Amygdala (tissue), 56 donors: ENCODE measurements at regions not wholly inside any gene's neighbourhood (a gene's known extent, or its start where the extent isn't known, plus 50 kb on each side); places are given as distances from the start of the nearest gene placed in this dataset.

Experiments
- DNase-seq, 56 donors: peaks; one replicate each; lab custom pipeline; 2025; lab: John Stamatoyannopoulos, UW

- no peak for DNase-seq
Measured at GRCh38 chr14:76305268-76305826, 70.6 kb upstream of the ESRRB start.

DNA sequence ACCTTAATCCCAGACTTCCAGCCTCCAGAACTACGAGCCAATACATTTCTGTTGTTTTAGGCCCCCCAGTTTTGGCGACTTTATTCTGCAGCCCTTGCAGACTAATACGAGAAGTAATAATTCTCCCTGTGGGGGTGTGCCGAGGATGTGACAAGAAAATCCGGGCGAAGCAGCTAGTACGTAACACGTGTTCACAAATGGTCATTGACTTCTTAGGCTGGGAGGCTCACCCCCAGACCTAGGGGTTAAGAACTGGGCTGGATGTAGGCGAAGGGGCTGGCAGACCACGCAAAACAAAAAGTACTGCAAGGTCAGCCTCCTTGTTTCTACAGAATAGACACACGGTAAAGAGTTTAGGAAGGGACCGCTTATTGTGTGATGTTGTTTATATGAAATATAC, 69.8 kb upstream of the ESRRB start:
- DNase-seq: no peak

GRCh38 chr14:76307786-76308780, 67.9 kb upstream of the ESRRB start:
- no peak for DNase-seq

GRCh38 chr14:76309572-76310162, 66.3 kb upstream of the ESRRB start:
- no peak for DNase-seq

GRCh38 chr14:76311079-76311758, 64.7 kb upstream of the ESRRB start:
- DNase-seq: no peak

- DNase-seq: no peak
Measured at GRCh38 chr14:76312821-76313220, 63.1 kb upstream of the ESRRB start.

GRCh38 chr14:76313303-76313702, 62.6 kb upstream of the ESRRB start:
- DNase-seq: no peak

DNA sequence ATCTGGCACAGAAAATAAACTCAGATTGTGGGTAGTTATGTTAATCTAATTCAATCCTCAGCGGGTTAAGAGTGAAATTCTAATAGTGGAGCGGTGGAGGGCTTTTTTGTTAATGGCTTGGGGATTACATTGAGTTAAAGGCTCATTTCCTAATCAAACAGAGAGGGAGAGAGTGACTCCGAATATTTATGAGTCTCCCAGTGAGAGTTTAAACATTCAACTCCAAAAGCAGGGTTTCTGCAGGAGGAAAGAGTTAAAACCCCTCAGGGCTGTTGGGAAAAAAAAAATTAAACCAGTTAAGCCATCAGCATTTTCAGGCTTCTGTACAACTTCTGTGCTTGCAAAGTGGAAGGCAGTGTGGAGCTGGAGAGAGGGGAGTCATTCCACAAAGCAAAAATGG, 62.1 kb upstream of the ESRRB start:
- DNase-seq: no peak

DNA sequence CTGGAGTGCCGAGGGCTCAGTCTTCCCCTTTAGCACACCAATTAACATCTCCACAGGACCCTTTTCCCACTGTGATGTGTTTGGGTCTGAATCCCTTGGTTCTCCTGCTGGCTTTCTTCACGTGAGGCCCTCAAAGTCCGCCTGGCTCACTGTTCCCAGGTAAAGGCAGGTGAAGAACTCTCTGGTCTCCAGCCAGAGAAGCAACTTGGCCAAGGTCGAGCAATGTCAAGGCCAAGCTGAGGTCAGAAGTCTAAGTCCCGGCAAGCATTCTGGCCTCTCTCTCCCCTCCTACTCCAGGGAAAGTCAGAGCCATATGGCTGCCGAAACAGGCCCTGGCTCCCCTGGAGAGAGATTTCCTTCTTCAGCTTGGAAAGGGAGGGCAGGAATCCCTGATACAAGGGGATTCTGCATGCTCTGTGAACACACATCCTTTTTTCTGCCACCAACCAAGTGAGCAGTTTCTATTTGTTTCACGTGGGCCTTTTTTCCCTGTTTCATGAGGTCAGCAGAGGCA, 61.4 kb upstream of the ESRRB start:
- no peak for DNase-seq

DNA sequence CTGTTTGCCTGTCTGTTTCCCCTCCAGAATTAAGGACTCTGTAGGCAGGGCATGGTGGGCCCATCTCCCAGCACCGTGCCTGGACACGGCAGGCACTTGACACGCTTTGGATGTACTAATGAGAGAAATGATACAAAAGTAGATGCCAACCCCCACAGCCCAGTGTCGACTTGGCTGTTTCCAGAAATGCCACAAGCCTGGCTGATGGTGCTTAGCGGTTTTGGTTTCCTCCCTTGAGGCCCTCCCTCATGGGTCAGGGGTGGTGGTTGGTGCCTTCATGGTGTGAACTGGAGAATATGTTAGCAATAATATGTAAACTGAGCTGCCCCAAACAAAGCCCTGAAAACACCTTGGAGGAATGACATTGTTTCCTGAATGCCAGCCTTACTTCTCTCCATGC, 55.5 kb upstream of the ESRRB start:
- DNase-seq: no peak

DNA sequence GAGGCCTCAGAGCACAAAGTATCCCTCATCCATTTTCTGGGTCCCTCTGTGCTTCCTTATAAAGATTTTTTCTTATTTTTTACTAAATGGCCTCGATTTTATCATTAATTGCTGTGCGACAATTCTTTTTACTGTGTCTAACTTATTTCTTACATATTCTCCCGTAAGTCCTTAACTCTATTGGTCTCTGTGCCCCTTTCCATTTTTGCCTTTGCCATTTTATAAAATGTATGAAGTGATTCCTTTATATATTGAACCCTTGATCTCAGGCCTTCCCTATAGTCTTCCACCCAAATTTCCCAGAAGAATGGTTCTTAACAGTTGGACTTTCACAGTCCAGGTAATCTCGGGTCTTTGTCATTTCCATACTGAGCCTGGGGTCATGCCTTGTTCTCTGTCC, 55.0 kb upstream of the ESRRB start:
- DNase-seq: no peak

DNA sequence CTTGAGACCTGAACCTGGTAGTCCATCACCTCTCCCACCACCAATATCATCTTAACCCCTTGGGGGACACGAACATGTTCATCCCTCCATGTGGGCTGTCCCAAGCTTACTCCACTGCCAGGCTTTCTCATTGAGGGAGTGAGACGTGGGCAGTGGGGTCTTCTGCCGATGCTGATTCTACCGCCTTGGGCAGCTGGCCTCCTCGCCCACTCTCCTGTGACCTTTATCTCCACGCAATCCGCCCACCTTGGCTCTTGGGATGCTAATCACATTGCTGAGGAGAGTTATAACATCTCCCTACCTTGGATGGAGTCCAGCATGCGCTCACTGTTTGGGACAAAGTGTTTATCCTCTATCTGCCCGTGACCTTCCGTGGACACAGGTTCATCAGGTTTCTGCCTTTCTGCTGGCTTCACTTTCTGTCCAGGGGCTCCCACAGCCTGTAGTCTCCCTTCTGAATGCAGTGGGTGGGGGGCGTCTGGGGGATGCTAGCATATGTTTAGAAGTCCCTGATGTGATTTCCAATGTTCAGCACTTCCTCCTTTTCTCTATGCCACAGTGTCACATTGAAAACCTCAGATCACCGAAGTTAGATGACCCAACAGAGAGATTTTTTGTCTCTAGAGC, 53.2 kb upstream of the ESRRB start:
- DNase-seq: no peak

GRCh38 chr14:76323331-76324050, 52.4 kb upstream of the ESRRB start:
- no peak for DNase-seq

DNA sequence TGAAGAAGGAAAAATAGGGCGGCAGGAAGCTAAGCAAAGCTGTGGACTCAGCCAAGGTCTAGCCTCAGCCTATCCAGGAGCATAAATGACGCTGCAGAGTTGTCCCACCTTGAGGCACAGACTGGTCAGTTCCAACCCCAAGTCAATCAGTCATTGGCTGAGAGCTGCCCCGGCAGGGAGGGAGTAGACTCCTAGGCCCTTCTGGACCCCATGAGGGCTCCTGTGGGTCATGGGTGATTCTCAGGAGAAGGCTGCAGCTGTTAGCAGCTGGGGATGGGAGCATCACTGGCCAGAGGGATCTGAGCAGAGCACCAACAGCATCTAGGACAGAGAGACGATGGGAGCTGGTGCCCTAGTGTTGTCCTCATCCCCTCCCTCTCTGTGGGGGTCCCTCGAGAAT, 51.8 kb upstream of the ESRRB start:
- DNase-seq: no peak
